Chondrocyte (in vitro differentiated cells): ENCODE measurements at regions not wholly inside any gene's neighbourhood (a gene's known extent, or its start where the extent isn't known, plus 50 kb on each side); places are given as distances from the start of the nearest gene placed in this dataset.

ENCODE experiments used
- DNase-seq: peaks from one replicate; pipeline ENCODE4 v3.0.0; 2021; ENCODE audit warnings: mixed read lengths, low spot score
- H3K27ac Mint-ChIP-seq: one replicate; pipeline ENCODE4 v1.8.0; 2021; ENCODE audit warnings: mild to moderate bottlenecking, moderate library complexity, mixed read lengths; ENCODE audit not compliant: unreplicated experiment
- H3K27me3 Mint-ChIP-seq: 2 replicates; pipeline ENCODE4 v1.8.0; 2021; ENCODE audit warnings: low read depth, mixed read lengths
- H3K36me3 Mint-ChIP-seq: 2 replicates; pipeline ENCODE4 v1.8.0; 2021; ENCODE audit warnings: low read depth, mixed read lengths
- H3K4me1 Mint-ChIP-seq: 2 replicates; pipeline ENCODE4 v1.8.0; 2021; ENCODE audit warnings: low read depth, mild to moderate bottlenecking, mixed read lengths
- H3K4me3 Mint-ChIP-seq: one replicate; pipeline ENCODE4 v1.8.0; 2021; ENCODE audit warnings: mild to moderate bottlenecking, moderate library complexity, mixed read lengths; ENCODE audit not compliant: unreplicated experiment
- H3K9me3 Mint-ChIP-seq: 2 replicates; pipeline ENCODE4 v1.8.0; 2021; ENCODE audit warnings: low read depth, mixed read lengths
- TF ChIP-seq, protein P1 (sequence below): fragments of 200-600 bp; sonication (generic); IDR thresholded peaks from 2 replicates; pipeline ENCODE4 v1.5.0; 2021; ENCODE audit warnings: antibody characterized with exemption, mild to moderate bottlenecking, moderate library complexity

DNA sequence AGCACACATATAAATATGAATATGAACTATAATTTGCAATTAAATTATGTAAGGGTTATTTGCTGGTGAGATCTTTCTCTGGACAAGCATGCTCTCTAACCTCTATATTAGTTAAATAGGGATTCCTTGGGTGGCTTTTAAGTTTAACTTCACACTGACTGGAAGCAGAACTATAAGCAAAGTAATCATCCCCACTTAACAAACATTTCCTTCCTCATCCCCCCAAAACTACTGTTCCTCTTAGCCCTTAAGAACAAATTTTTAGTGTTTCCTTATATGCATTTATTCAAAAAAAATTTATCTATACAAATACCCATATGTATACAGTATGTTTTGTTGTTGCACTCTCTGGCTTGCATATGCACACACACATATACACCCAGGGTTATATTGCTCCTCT, 512.1 kb upstream of the MEF2C start:
- Mint-ChIP-seq H3K36me3 (no peaks in the 10 kb centered on the region), H3K4me3 (no peak overlapping the region), H3K9me3 (no peaks in the 10 kb centered on the region), H3K27ac (no peak overlapping the region), H3K27me3 (no peaks in the 10 kb centered on the region), H3K4me1 (peaks cover 5% of the 10 kb centered on the region)
- TF ChIP-seq, protein P1, sequence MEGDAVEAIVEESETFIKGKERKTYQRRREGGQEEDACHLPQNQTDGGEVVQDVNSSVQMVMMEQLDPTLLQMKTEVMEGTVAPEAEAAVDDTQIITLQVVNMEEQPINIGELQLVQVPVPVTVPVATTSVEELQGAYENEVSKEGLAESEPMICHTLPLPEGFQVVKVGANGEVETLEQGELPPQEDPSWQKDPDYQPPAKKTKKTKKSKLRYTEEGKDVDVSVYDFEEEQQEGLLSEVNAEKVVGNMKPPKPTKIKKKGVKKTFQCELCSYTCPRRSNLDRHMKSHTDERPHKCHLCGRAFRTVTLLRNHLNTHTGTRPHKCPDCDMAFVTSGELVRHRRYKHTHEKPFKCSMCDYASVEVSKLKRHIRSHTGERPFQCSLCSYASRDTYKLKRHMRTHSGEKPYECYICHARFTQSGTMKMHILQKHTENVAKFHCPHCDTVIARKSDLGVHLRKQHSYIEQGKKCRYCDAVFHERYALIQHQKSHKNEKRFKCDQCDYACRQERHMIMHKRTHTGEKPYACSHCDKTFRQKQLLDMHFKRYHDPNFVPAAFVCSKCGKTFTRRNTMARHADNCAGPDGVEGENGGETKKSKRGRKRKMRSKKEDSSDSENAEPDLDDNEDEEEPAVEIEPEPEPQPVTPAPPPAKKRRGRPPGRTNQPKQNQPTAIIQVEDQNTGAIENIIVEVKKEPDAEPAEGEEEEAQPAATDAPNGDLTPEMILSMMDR, result no peak
- DNase-seq, result no peak

DNA sequence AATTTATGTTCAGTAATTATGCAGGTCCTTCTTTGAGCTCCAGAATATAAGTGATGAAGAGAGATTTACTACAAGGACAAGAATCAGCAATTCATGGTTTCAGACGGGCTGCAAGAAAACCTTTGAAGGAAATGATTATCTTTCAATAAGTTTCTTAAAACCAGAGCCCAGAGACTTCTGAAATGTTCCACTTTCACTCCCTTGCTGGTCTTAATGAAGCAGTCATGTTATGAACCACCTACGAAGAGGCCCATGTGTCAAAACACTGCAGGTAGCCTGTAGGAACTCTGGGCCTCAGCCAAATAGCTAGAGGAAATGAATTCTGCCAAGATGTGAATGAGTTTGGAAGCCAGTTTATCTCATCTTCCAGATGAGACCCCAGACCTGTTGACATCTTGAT, 505.9 kb upstream of the MEF2C start:
- TF ChIP-seq, protein P1, result no peak
- no peak overlapping the region for H3K4me3 Mint-ChIP-seq
- no peaks in the 10 kb centered on the region for H3K27me3 Mint-ChIP-seq
- no peaks in the 10 kb centered on the region for H3K9me3 Mint-ChIP-seq
- no peaks in the 10 kb centered on the region for H3K4me1 Mint-ChIP-seq
- no peaks in the 10 kb centered on the region for H3K36me3 Mint-ChIP-seq
- no peak for DNase-seq
- H3K27ac Mint-ChIP-seq, result no peak overlapping the region

DNA sequence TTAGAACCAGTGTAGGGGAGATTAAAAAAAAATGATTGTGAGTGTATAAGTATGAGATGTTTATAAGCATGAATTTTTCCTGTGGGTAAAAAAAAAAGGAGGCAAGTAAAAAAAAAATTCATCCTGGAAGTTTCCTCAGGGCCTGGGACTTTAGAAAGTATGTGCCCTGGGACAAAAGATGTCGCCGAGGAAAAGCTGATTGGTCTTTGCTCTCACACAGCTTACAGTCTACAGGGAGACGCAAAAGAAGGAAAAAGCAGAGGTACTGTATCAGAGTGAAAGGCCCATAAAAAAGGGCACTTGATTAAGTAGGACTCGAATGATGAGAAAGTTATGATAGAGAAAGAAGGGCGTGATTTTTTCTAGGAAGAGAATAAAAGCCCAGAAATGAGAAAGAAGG, 501.4 kb upstream of the MEF2C start:
- no peak for DNase-seq
- Mint-ChIP-seq H3K4me1 (no peaks in the 10 kb centered on the region), H3K36me3 (no peaks in the 10 kb centered on the region), H3K27me3 (no peaks in the 10 kb centered on the region), H3K27ac (no peak overlapping the region), H3K4me3 (no peak overlapping the region), H3K9me3 (peaks cover 6% of the 10 kb centered on the region)
- TF ChIP-seq, protein P1, result no peak

GRCh38 chr5:89380635-89381034, 497.7 kb upstream of the MEF2C start:
- no peaks in the 10 kb centered on the region for H3K27me3 Mint-ChIP-seq
- no peak overlapping the region for H3K4me3 Mint-ChIP-seq
- H3K36me3 Mint-ChIP-seq, result no peaks in the 10 kb centered on the region
- H3K9me3 Mint-ChIP-seq, result peaks cover 6% of the 10 kb centered on the region
- H3K27ac Mint-ChIP-seq, result no peak overlapping the region
- peaks cover 6% of the 10 kb centered on the region for H3K4me1 Mint-ChIP-seq
- TF ChIP-seq, protein P1, result no peak
- DNase-seq, result no peak

DNA sequence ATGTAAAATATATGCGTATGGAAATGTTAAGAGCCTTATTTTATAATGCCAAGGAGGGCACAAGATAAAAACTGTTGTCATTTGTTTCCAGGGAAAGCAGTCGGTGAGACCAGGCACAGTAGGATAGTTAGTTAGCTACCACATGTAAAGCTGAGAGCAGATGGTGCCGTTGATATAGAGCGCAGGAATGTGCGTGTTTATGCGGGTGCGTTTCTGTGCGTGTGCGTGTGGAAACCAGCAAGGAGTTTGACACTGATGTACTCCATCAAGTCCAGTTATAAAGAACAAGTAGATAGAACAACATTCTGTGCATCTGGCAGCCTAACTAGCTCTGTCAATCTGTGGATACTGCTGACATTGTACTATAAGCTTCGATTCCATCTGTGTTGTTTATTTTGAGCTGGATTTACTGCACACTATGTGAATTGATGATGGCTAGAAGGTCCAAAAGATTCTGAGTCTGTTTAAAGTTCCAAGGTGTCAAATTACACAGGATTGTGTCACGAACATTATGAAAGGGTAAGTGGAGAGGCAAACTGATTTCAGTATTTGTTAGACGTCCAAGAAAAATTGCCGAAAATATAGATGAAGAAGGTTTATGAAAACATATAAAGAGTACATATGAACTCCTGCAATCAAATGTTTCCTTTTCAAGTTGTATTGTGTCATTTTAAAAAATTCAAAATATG, 494.9 kb upstream of the MEF2C start:
- H3K9me3 Mint-ChIP-seq, result peaks cover 6% of the 10 kb centered on the region
- no peak for DNase-seq
- TF ChIP-seq, protein P1, result no peak
- peaks cover 11% of the 10 kb centered on the region for H3K4me1 Mint-ChIP-seq
- H3K4me3 Mint-ChIP-seq, result no peak overlapping the region
- no peak overlapping the region for H3K27ac Mint-ChIP-seq
- H3K36me3 Mint-ChIP-seq, result no peaks in the 10 kb centered on the region
- H3K27me3 Mint-ChIP-seq, result no peaks in the 10 kb centered on the region
